OCI-LY7 (cell line): ENCODE measurements at regions not wholly inside any gene's neighbourhood (a gene's known extent, or its start where the extent isn't known, plus 50 kb on each side); places are given as distances from the start of the nearest gene placed in this dataset.

Experiments used
- BruUV-seq: library from RNA; stranded (reverse); fragments of 400-500 nt; replicated peaks from 2 replicates; lab custom pipeline; 2021; lab: Mats Ljungman, UMichigan
- CTCF ChIA-PET: fragments of 300-600 bp; sonication (Branson Sonifier 250); formaldehyde crosslinking; loops from one replicate; lab custom pipeline; 2022; ENCODE audit warnings: antibody characterized with exemption; ENCODE audit not compliant: unreplicated experiment; lab: Charles Lee
- POLR2A ChIA-PET: fragments of 300-600 bp; sonication (Branson Sonifier 250); formaldehyde crosslinking; loops from one replicate; lab custom pipeline; 2022; ENCODE audit warnings: antibody characterized with exemption; lab: Charles Lee
- DNase-seq: peaks from one replicate; pipeline ENCODE4 v3.0.0-alpha.2; 2015; ENCODE audit warnings: low spot score
- H2AFZ ChIP-seq: fragments of 200-600 bp; sonication (generic), shearing (Covaris generic); 2 replicates; pipeline ENCODE4 v1.6.1; 2014; ENCODE audit warnings: mild to moderate bottlenecking, antibody characterized with exemption, low read length, moderate library complexity
- H3K27ac ChIP-seq: fragments of 200-600 bp; sonication (generic); 2 replicates; pipeline ENCODE4 v1.5.1; 2014; ENCODE audit warnings: mixed run types, low read depth, mild to moderate bottlenecking, moderate library complexity, low read length, inconsistent platforms; ENCODE audit not compliant: poor library complexity, severe bottlenecking
- H3K36me3 ChIP-seq: fragments of 200-600 bp; sonication (generic); 2 replicates; pipeline ENCODE4 v1.6.1; 2014; ENCODE audit warnings: mild to moderate bottlenecking, antibody characterized with exemption, low read length, moderate library complexity, mixed read lengths; ENCODE audit not compliant: insufficient read depth
- H3K4me1 ChIP-seq: fragments of 200-600 bp; sonication (generic); 2 replicates; pipeline ENCODE4 v1.5.1; 2014; ENCODE audit warnings: mild to moderate bottlenecking, low read length; ENCODE audit not compliant: insufficient read depth, poor library complexity, severe bottlenecking
- H3K4me2 ChIP-seq: fragments of 200-600 bp; sonication (generic); 2 replicates; pipeline ENCODE4 v1.6.1; 2014; ENCODE audit warnings: mild to moderate bottlenecking, low read length
- H3K4me3 ChIP-seq: fragments of 200-600 bp; sonication (generic); 2 replicates; pipeline ENCODE4 v1.5.1; 2014; ENCODE audit warnings: mild to moderate bottlenecking, low read depth, low read length; ENCODE audit not compliant: poor library complexity, severe bottlenecking
- H3K79me2 ChIP-seq: fragments of 200-600 bp; sonication (generic); 2 replicates; pipeline ENCODE4 v1.6.1; 2016; ENCODE audit warnings: low read depth, mild to moderate bottlenecking, low read length, moderate library complexity, mixed read lengths; ENCODE audit not compliant: insufficient read depth
- H3K9me2 ChIP-seq: fragments of 200-600 bp; sonication (generic); 2 replicates; pipeline ENCODE4 v1.6.1; 2016; ENCODE audit warnings: mild to moderate bottlenecking, low read length, mixed read lengths; ENCODE audit not compliant: insufficient read depth
- H3K9me3 ChIP-seq: fragments of 200-600 bp; sonication (generic); 2 replicates; pipeline ENCODE4 v1.6.1; 2014; ENCODE audit warnings: mild to moderate bottlenecking, mixed run types, low read length, mixed read lengths
- H4K20me1 ChIP-seq: fragments of 200-600 bp; sonication (generic); 2 replicates; pipeline ENCODE4 v1.6.1; 2014; ENCODE audit warnings: mild to moderate bottlenecking, antibody characterized with exemption, low read length, moderate library complexity, mixed read lengths; ENCODE audit not compliant: insufficient read depth
- EZH2phosphoT487 ChIP-seq: fragments of 200-600 bp; sonication (generic); IDR thresholded peaks from 2 replicates; pipeline ENCODE4 v1.6.1; 2018; ENCODE audit warnings: low read depth, borderline replicate concordance, mild to moderate bottlenecking, mixed run types, antibody characterized with exemption, low read length, moderate library complexity, mixed read lengths
- intact Hi-C: fragments of 100-400 bp; cut with micrococcal nuclease; formaldehyde crosslinking; loops from one replicate; pipeline ENCODE4 v1.10.0; 2022; ENCODE audit not compliant: unreplicated experiment
- TF ChIP-seq, protein P1 (sequence below): fragments of 200-600 bp; sonication (generic); conservative IDR thresholded peaks from 2 replicates; pipeline ENCODE4 v1.5.1; 2014; ENCODE audit warnings: mild to moderate bottlenecking, antibody characterized with exemption, low read length, moderate library complexity, mixed read lengths

DNA sequence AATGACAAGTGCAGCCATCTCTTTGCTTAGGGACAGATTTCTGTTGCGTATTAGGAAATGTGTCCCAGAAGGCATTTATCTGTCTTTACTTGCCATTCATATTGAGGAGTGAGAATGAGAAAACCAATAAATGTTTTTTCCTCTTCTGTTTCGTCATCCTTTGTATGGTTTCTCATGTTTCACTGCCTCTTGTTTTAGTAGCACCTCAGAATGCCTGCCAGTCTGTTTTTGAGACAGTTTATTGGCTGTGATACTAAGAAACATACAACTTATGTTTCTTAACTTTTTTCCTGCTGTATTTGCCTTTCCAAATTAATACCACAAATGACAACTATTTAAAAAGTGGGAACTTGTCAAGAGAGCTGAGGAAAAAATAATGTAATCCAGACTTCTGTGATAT lies 390.2 kb upstream of the GOLIM4 start:
- intact Hi-C loops = no loop called here
- Histone ChIP-seq H3K27ac (no peak overlapping the region), H3K36me3 (no peaks in the 10 kb centered on the region), H2AFZ (no peak overlapping the region), H3K9me2 (no peaks in the 10 kb centered on the region), H3K4me2 (no peak overlapping the region), H3K9me3 (no peaks in the 10 kb centered on the region), H3K4me1 (no peaks in the 10 kb centered on the region), H3K4me3 (no peak overlapping the region), H4K20me1 (no peaks in the 10 kb centered on the region), H3K79me2 (no peaks in the 10 kb centered on the region)
- DNase-seq = no peak
- no TSS peak for BruUV-seq
- CTCF ChIA-PET = no interaction called here
- POLR2A ChIA-PET = interaction anchor here (1.9 kb wide), 1 partner anchor 13 kb away, joined by 8 read pairs; no protein-coding TSS in a partner anchor
- TF ChIP-seq, protein P1, sequence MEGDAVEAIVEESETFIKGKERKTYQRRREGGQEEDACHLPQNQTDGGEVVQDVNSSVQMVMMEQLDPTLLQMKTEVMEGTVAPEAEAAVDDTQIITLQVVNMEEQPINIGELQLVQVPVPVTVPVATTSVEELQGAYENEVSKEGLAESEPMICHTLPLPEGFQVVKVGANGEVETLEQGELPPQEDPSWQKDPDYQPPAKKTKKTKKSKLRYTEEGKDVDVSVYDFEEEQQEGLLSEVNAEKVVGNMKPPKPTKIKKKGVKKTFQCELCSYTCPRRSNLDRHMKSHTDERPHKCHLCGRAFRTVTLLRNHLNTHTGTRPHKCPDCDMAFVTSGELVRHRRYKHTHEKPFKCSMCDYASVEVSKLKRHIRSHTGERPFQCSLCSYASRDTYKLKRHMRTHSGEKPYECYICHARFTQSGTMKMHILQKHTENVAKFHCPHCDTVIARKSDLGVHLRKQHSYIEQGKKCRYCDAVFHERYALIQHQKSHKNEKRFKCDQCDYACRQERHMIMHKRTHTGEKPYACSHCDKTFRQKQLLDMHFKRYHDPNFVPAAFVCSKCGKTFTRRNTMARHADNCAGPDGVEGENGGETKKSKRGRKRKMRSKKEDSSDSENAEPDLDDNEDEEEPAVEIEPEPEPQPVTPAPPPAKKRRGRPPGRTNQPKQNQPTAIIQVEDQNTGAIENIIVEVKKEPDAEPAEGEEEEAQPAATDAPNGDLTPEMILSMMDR = no peak
- TF ChIP-seq EZH2phosphoT487 = no peak

DNA sequence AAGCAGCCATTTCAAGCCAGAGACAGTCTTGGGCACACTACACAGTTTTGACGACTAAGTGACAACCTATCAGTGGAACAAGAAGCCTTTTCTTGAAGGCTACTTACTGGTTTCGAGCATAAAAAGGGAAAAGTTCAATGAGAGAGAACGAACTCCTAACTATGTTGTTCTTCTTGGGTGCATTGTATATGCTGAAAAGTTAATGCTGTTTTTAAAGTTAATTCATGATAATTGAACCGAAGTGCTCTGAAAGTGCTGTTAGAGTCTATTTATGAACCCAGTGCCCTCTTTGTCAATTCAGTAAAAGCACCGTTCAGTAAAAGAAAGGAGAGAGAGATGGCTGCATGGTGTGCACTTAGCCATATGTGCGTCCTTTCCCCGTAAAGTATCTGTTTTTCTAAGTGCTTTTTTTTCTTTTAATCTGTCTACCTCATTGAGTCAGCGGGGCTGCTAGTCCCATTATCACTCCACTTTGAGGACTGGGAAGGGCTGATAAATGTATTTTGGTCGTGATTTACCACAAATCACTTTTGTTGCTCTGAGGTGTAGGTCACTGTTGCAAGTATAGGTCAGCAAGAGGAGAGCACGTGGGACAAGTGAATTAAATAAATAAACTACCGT lies 380.7 kb upstream of the GOLIM4 start:
- no peaks in the 10 kb centered on the region for H3K4me1 ChIP-seq
- intact Hi-C loops = no loop called here
- TF ChIP-seq EZH2phosphoT487 = no peak
- TF ChIP-seq, protein P1 = no peak
- no peak overlapping the region for H3K4me3 ChIP-seq
- no TSS peak for BruUV-seq
- ChIA-PET POLR2A (no interaction called here), CTCF (no interaction called here)
- H2AFZ ChIP-seq = no peak overlapping the region
- no peaks in the 10 kb centered on the region for H4K20me1 ChIP-seq
- no peaks in the 10 kb centered on the region for H3K9me3 ChIP-seq
- no peak overlapping the region for H3K4me2 ChIP-seq
- H3K27ac ChIP-seq = no peak overlapping the region
- no peaks in the 10 kb centered on the region for H3K79me2 ChIP-seq
- DNase-seq = no peak
- no peaks in the 10 kb centered on the region for H3K36me3 ChIP-seq
- no peaks in the 10 kb centered on the region for H3K9me2 ChIP-seq

DNA sequence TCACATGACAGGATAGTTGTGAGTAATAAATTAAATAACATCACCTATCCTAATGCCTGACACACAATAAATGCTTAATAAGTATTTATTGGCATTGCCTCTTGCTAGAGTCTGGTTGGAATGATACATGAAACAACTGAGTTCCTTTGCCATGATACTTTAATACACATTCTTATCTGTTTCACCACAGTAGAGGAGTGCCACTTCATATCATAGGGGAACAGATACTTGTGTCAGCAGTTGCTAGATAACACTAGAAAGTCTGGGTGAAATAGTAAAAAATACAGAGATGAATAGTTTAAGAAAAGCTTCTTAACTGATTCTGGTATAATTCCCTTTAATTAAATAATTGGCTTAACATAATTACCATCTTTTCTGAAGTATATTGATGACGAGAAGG lies 380.0 kb upstream of the GOLIM4 start:
- Histone ChIP-seq H4K20me1 (no peaks in the 10 kb centered on the region), H3K79me2 (no peaks in the 10 kb centered on the region), H3K4me2 (no peak overlapping the region), H3K36me3 (no peaks in the 10 kb centered on the region), H3K27ac (no peak overlapping the region), H3K9me2 (no peaks in the 10 kb centered on the region), H3K4me1 (no peaks in the 10 kb centered on the region), H3K4me3 (no peak overlapping the region), H3K9me3 (no peaks in the 10 kb centered on the region), H2AFZ (no peak overlapping the region)
- CTCF ChIA-PET = no interaction called here
- intact Hi-C loops = no loop called here
- no peak for DNase-seq
- POLR2A ChIA-PET = no interaction called here
- no TSS peak for BruUV-seq
- TF ChIP-seq EZH2phosphoT487 = no peak
- TF ChIP-seq, protein P1 = no peak
